ENCODE measurements at regions not wholly inside any gene's neighbourhood (a gene's known extent, or its start where the extent isn't known, plus 50 kb on each side); places are given as distances from the start of the nearest gene placed in this dataset.

DNA sequence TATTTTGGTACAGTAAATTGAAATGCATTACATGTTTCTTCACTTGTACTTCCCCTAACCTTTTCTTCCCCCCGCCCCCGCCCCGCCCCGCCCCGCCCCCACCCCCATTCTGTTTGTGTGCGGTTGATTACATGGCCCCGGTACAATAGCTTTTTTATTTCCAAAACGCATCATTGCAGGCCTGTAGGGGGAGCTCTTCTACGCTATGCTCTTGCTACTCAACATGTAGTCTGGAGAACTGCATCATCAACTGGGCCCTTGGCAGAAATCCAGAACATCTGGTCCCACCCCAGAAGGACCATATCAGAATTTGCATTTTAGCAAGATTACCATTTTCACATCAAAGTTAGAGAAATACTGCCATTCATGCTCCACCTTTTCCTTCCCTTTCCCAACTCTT, 333.3 kb upstream of the DDX53 start:
- no peak for DNase-seq

DNA sequence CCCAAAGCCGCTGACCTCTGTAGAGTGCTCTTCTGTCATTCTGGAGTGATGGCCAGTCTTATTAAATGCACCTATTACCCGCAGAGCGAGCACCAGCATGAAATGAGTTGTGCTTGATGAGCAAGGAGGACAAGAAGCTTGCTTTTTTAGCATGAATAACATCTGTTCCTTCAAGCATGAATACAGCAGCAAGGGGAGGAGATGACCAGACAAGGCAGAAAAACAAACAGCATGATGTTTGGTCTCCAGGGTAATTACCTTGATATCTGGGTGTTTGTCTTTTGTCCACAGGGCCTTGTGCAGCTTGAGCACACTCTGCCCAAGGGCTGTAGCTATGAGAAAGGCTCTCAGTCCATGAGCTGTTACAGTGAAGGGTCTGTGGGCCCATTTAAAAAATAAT, 324.8 kb upstream of the DDX53 start:
- peak; percentile 91 for DNase-seq

DNA sequence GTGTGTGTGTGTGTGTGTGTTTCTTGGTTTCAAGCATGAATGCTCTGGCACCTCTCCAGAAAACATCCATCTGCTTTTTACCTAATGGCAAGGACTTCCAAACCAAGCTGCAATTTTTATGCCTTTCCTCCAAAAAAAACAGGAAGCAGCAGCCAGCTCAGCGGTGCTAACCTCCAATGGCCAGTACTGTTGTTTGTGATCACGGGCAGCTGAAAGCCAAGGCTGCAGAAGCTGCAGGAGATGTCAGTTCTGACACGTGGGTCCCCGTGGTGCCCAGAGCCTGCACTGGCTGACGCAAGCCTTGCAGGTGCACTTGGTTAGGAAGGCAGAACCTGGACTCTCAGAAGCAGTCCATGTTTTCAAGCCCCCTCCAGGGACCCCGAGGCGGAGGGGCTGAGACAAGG, 313.6 kb upstream of the DDX53 start:
- peak; percentile 93 for DNase-seq

DNA sequence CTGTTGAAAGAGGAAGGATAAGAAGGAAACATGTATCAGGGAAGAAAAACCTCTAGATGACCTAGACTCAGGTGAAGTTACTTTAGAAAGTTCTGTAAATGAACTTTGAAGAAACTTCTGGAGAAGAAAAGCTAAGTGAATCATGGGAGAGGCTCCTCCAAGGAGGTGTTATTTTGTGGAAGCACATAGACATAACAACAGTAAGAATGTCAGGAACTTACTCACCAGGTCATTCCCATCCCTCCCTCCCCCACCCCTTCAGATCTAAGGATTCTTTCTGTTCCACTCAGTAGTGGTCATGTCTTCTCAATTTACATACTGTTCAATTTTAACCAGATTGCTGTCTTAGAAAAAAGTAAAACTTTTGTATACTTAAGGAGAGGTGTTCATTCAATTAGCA, 310.5 kb upstream of the DDX53 start:
- DNase-seq: no peak

DNA sequence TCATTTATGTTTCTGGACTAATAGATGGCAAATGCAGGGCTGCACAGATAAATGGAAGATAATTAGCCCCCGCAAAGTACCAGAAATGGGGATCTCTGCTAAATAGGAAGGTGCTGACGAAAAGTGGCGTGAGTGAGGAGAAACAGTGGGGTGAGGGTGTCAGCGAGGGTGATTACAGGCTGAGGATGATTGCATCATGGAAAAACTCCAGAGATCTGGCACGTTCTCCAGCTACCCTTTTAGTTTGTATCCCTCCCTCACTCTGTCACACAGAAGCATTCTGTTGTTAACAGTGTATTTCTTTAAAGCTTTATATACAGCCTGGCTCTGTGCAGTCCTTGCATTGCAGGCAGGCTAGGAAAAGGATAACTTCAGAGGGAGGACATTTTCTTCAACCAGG, 309.6 kb upstream of the DDX53 start:
- DNase-seq: no peak

DNA sequence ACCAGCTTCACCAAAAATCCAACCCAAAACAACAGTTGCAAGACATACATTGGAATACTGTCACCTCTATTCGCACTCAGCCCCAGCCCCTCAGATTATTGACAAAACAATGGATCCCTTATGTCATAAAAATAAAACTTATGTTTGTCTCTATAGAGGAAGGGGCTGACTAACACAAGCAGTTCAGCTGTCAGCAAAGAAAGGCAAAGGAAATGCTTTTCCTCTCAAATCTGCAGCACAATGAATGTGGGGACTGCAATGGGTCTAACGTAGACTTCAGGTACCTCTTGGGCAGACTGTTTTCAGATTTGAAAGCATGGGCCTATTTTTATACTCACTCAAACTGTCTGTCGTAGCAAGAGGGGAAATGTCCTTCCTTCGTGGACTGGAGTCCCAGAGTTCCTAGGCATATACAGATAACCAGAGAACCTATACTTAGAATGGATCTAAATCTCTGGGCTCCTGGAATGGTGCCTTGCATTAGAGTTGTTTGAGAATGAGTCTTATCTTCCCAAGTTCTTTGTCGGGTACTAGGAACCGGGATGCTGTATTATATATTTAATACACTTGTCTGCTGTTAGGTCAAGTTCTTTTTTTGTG, 307.7 kb upstream of the DDX53 start:
- no peak for DNase-seq

DNA sequence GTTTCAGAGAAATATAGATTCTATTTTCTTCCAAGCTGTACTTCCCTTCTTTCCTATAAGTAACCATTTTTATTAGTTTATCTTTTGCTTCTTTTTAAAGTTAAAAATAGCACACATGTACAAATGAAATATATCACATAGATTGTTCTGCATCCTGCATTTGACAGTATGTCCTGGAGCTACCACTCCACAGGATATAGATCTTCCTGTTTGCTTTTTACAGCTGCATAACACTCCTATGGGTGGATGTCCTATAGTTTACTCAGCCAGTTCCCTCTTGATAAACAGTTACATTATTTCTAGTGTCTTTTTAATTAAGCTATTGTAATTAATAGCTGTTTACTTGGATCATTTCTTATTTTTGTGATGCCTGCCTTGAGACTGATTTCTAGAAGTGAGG, 301.6 kb upstream of the DDX53 start:
- no peak for DNase-seq

DNA sequence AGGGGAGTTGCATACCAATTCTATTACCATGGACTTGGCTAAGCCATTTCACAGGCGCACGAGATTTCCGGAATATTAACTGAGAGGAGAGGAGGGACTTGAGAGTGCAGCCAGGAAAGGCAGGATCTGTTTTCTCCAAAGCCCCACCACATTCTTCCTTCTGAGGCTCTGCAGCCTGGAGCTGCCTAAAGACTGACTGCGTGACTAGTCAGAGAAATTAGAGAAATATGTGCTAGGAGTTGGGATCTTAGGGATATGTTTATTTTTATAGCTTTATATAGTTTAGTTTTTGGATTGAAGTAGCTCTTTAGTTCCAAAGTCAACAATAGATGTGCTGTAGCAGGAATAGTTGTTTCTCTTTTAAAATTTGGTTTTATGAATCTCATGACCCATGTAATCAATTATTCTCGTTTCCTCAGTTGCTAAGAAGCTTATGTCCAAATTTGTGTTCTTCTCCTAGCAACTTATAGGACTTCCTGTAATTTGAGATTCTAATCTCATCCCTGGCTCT, 300.1 kb upstream of the DDX53 start:
- DNase-seq: no peak

DNA sequence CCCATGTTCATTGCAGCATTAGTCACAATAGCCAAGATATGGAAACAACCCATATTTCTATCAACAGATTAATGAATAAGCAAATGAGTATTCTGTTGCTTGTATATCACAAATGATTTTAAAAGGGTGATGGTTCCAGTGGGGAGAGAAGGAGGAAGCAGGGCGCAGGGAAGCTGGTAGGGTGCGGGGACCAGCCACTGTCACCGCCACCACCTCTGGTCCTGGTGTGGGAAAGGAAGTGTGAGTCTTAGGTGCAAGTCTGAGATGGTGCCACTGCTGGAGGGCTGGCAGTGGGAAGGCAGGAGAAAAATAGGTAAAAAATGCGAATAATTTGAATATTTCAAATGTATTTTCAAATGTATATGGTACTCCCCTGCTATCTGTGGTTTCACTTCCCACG, 286.8 kb upstream of the DDX53 start:
- no peak for DNase-seq

DNA sequence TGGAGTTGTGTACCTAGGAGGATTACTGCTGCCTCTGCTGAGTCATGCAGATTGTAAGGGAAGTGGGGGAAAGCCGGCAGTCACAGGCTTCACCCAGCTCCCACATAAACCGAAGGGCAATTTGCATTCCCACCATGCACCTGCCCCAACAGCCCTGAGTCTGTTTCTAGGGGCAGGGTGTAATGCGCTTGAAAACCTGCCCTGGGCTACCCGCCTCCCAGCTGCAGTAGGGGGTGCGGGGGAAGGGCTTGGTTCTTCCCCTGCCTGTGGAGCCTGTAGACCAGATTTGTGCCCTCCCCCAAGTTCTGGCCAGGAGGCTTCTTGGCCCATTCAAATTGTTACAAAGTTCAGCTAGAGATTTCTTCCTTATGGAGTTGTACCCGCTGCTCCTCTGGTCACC, 269.2 kb upstream of the DDX53 start:
- no peak for DNase-seq

DNA sequence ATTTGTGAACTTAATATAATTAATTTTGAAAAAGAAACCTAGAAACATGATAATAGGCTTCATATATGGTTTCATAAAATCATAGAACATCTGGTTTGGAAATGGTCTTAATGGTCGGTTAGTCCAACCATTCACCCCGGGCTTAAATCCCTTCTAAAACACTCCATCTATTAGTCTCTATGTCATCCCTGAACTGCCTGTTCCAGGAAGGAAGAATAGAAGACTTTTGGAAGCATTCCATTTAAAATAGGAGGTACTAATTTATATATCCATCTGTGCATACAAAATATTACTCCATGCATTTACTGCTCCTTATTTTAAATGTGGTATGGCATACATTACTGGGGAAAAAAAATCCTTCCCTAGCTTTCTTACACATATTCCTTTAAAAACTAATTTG, 262.2 kb upstream of the DDX53 start:
- DNase-seq: no peak

DNA sequence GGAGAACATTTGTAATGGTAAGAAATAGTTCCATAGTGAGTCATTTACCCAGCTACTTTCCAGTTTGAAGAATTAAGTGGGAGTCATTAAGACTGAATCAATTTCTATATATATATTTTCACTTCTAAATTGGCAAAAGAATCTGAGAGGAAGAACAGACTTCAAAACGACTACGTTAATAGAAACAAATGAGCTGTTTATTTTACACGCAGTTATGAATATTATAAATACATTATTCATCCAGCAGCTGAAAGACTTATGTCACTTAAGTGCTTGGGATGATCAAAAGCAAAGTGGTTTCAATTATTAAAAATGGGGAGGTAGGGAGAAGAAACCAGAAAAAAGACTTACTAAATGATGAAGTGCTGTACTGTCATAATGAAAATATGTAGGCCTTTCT, 260.5 kb upstream of the DDX53 start:
- DNase-seq: no peak

DNA sequence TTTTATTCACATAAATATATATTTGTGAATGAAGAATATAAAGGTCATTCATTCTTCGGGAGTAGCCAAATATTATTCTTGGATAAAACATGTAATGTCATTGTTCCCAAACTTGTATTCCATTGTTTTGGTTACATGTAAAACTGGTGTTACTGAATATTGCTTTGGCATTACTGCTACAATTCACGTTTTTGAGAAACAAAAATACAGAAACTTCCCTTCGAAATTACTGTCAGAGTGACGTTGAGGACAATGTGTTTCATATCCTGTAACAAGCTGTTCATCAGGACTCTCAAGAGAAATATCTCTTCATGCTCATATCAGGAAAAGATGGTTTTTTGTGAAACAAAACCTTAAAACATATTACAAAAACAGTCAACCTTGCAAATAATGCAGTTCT, 258.9 kb upstream of the DDX53 start:
- DNase-seq: no peak

DNA sequence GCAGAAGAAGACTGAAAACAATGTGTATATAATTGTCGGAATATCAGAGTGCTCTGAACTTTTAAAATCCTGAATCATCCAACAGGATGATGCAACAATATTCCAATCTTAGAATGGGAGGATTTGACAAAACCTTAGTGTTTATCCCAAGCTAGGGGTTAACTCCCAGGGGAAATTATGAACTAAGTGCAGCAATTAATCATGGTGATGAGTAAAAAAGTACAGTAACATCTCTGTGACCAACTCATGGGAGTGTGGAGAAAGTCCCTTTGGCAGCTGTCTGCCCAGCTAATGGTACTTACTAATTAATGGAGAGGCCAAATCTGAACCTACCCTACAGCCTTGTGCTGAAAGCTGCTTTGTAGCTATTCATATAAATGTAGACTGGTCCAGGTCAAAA, 257.6 kb upstream of the DDX53 start:
- DNase-seq: no peak

DNA sequence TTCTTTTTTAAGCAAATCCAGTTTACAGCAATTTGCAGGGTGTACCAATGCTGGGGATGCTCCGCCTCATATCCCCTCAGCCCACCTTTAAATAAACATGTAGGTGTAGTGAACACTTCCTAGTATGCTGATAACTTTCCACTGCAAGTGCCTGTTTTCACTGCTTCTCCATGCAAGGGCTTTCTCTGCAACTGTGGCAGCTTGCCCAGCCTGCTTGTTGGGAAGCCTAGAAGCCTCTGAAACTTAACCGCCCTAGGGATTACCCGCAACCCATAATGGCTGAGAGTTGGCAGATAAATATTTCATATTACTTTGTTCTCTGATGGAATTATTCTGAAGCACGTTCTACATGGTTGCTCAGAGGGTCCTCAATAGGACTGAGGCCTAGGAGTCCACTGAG, 253.7 kb upstream of the DDX53 start:
- no peak for DNase-seq

DNA sequence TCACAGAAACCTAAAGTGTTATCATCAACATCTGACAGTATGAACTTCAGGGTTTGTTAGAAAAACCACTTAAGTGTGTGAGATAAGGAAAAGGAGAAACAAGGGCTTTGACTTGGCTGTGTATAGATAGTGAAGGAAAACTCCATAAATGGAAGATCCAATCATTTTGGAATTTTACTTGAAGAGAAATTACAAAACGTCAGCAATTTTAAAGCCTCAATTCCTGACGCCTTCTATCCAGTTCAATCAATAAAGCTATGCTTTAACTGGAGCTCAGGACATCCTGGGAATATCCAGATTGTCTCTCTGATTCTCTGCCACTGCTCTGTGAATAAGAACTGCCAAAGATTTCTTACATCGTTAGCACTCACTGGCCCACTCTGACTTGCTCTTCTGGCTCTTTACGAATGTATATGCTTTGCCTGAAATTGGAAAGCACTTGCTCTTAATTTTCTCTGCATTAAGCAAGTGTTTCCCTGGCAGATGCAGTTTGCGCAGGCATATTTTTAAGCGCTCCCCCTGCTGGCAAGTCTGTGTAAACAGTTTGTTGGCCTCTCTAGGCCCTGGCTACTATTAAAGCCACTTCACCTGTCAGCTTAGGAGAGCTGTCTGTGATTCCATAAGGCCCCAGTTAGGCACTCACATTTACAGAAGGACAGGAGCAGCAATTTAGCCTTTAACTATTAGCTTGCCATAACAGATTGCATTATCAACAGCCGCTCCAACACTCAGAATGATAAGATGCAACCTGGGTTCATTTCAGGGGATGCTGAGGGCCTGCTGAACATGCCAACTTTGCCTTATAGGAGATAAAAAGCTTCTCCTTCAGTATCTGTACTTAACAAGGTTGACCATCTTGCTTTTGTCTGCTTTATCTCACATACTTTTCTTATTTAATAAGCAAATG, 251.4 kb upstream of the DDX53 start:
- DNase-seq: peak; percentile 68

DNA sequence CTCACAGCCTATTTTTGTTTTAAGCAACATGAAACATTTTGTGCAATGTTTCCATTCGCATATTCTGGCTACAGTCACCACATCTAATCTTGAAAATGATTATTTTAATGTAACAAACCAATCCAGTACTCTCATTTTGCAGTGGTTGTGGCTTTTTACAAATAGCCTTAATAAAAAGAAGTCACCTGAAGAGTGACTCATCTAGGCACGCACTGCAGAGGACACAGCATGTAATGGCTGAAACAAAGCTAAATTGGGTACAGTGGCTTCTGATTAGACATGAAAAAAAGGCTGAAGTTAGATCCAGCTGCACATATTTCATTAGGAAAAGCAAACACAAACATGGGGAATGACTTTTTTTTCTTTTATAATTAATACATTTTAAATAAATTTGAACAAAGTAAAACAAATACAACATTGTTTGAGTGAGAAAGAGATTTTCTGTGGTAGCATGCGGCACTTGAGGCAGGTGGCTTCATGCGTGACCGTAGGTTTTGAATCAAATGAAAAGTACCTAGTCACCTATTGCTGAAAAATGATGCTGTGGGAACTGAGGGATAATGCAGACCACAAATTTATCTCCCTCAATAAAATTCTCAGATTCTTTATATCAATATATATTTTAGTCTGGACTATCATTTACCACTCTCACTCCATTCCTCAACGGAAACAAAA, 240.8 kb upstream of the DDX53 start:
- peak; percentile 70 for DNase-seq

DNA sequence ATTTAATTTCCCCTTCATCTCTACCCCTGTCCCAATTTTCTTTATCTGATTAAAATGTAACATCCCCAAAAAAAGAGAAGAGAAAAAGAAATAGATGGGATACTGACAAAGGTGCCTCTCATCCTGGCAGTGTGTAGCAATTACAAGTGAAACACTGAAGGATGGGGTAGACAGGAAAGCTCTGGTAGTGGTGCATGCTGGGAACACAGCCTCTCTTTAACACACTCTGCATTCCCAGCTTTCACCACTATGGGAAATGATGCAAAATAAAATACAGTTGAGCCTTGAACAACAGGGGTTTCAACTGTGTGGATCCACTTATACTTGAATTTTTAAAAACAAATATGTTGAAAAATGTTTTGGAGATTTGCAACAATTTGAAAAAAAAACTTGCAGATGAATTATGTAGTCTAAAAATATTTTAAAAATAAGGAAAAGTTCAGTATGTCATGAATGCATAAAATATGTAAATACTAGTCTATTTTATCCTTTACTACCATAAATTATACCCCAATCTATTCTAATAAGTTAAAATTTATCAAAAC, 239.2 kb upstream of the DDX53 start:
- DNase-seq: no peak

DNA sequence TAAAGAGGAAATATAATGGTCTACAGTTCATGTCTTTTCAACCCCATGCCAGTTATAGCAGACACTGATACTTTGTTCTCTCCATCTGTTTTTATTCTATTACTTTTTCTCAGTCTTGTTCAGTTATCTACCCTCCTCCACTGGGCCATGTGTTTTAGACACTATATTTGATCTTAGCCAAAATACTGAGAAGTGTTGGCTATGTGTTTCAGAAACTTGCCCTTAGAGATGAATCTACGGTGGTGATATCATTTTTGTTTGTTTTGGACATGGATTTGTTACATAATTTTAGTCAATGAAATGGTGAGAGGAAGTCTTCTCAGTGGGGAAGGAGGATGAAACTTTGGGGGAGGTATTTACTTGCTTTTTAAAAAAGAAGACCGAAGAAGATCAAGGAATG, 211.5 kb upstream of the DDX53 start:
- DNase-seq: no peak

DNA sequence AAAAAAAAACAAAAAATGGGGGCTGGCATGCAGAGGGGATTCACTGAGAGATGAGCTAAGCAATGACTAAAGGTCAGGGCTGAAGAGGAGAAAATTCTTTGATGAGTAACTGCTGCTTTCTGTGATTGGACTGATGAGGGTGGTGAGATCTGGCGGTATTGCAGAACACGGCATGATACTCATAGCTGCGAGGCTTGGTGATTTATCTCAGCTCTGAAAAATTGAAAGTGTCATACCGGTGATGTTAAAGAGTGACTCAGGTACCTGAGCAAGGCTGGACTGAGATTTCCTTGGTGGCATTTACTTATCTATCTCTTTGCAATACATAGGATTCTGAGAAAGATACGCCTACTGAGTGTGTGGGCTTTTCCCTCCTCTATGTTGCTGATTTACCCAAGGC, 204.1 kb upstream of the DDX53 start:
- DNase-seq: no peak

DNA sequence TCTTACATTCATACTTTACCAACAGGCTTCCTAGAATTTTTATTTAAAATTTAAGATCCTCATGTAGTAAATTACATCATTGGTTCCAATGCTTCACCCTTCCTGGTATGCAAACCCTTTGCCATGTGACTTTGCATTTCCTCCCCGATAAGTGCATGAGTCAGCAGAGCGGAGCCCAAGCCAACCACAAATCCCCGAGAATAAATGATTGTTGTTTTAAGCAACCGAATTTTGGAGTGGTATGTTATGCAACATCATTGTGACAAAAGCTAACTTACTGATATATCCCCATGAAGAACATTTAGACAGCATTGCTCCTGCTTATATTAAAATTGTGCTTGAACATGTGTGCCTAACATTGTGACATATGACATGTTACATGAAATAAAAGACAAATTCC, 199.4 kb upstream of the DDX53 start:
- DNase-seq: no peak

DNA sequence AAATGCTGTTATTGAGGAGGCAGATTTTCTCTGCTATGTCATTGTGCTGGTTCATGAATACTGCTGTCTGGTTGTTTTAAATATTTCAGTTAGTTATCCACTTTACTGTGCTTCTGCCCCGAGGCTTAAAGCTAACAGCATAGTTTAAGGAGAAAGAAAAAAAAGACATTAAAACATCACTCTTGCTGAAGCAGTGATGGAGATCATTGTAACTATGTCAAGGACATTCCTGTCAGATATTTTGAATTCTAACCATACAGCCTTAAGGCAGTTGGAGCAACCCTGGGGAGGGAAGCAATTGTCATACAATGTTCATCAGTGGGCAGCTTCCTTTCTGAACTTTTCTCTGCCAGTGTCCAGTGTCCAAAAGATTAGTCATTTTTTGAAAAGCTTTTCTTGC, 199.0 kb upstream of the DDX53 start:
- DNase-seq: no peak

DNA sequence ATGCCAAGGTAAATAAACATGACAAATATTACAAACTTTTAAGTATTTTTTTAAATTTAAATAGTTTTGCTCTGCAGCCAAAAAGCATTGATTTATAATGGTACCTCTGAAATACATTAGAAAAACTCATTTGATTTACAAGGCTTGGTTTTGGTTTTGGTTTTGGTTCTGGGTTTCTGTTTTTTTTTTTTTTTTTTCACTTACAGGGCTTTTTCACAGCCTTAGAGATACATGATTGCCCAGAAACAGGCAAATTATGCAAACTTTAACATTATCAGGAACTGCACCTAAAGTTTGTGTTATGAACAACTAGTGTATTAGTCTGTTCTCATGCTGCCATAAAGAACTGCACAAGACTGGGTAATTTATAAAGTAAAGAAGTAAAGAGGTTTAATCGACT, 196.4 kb upstream of the DDX53 start:
- DNase-seq: no peak

DNA sequence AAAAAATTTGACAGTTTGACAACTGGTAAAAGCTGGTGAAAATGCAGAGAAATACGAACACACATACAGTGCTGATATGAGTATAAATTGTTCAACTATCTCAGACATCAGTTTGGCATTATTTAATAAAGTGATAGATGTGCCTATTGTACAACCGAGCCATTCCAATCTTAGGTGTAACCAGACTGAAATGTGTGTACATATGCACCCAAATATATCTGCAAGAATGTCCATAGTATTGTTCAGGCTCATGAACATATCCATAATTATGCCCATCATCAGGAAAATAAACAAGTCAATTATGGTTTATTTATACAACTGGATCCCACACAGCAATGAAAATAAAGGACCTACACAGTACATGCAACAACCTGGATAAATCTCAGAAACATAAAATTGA, 188.9 kb upstream of the DDX53 start:
- no peak for DNase-seq
